IMR-90 (cell line): ENCODE measurements at regions not wholly inside any gene's neighbourhood (a gene's known extent, or its start where the extent isn't known, plus 50 kb on each side); places are given as distances from the start of the nearest gene placed in this dataset.

Source experiments
- ATAC-seq: fragments of 200-7000 bp; cut with Tn5 transposase; 2 replicates; pipeline ENCODE4 v1.9.1; 2020; ENCODE audit warnings: low read depth, mild to moderate bottlenecking, moderate library complexity
- BruUV-seq: library from RNA; stranded (reverse); fragments of 400-500 nt; replicated peaks from 2 replicates; lab custom pipeline; 2021; lab: Mats Ljungman, UMichigan
- CTCF ChIA-PET: fragments of 300-600 bp; formaldehyde crosslinking; extraction: SDS; loops from one replicate; lab custom pipeline; 2021; ENCODE audit warnings: antibody characterized with exemption; lab: Yijun Ruan, JAX
- POLR2A ChIA-PET: fragments of 300-600 bp; sonication (Branson Sonifier 250); formaldehyde crosslinking; loops from one replicate; lab custom pipeline; 2022; ENCODE audit warnings: antibody characterized with exemption; ENCODE audit not compliant: unreplicated experiment; lab: Charles Lee
- DNase-seq: peaks from one replicate; pipeline ENCODE4 v3.0.0; 2013
- H2AFZ ChIP-seq: replicated peaks from 2 replicates; pipeline ENCODE3; 2013; ENCODE audit warnings: low read length, mild to moderate bottlenecking; ENCODE audit not compliant: poor library complexity
- H2AK5ac ChIP-seq: 2 replicates; pipeline ENCODE4 v1.6.1; 2013; ENCODE audit warnings: low read depth, low read length, inconsistent platforms
- H2AK9ac ChIP-seq: replicated peaks from 2 replicates; pipeline ENCODE3; 2013; ENCODE audit warnings: mild to moderate bottlenecking, low read depth, low read length, moderate library complexity; ENCODE audit not compliant: poor library complexity
- H2BK120ac ChIP-seq: 2 replicates; pipeline ENCODE4 v1.6.1; 2013; ENCODE audit warnings: low read depth, low read length, inconsistent platforms
- H2BK15ac ChIP-seq: 3 replicates; pipeline ENCODE4 v1.6.1; 2013; ENCODE audit warnings: low read depth, low read length, inconsistent platforms
- H2BK20ac ChIP-seq: 2 replicates; pipeline ENCODE4 v1.6.1; 2013; ENCODE audit warnings: low read depth, mild to moderate bottlenecking, inconsistent platforms, low read length, moderate library complexity
- H2BK5ac ChIP-seq: 2 replicates; pipeline ENCODE4 v1.6.1; 2013; ENCODE audit warnings: mild to moderate bottlenecking, low read depth, low read length, inconsistent platforms; ENCODE audit not compliant: poor library complexity, severe bottlenecking
- H3K14ac ChIP-seq: replicated peaks from 2 replicates; pipeline ENCODE4 v1.6.1; 2013; ENCODE audit warnings: low read depth, low read length, inconsistent platforms
- H3K18ac ChIP-seq: 2 replicates; pipeline ENCODE4 v1.6.1; 2013; ENCODE audit warnings: low read depth, low read length, control low read depth
- H3K23ac ChIP-seq: 2 replicates; pipeline ENCODE4 v1.6.1; 2013; ENCODE audit warnings: low read depth, low read length, inconsistent platforms
- H3K27ac ChIP-seq: 2 replicates; pipeline ENCODE4 v1.5.1; 2013; ENCODE audit warnings: mild to moderate bottlenecking, control low read depth, low read length; ENCODE audit not compliant: insufficient read depth
- H3K27me3 ChIP-seq: 2 replicates; pipeline ENCODE4 v1.6.1; 2013; ENCODE audit warnings: low read length; ENCODE audit not compliant: control insufficient read depth, insufficient read depth
- H3K36me3 ChIP-seq: 2 replicates; pipeline ENCODE4 v1.6.1; 2013; ENCODE audit warnings: low read length, mixed read lengths; ENCODE audit not compliant: control insufficient read depth, insufficient read depth
- H3K4ac ChIP-seq: 2 replicates; pipeline ENCODE4 v1.6.1; 2013; ENCODE audit warnings: low read depth, low read length, inconsistent platforms
- H3K4me1 ChIP-seq: 2 replicates; pipeline ENCODE4 v1.6.1; 2013; ENCODE audit warnings: low read length, mixed read lengths; ENCODE audit not compliant: control insufficient read depth, insufficient read depth
- H3K4me2 ChIP-seq: 2 replicates; pipeline ENCODE4 v1.6.1; 2013; ENCODE audit warnings: low read depth, mild to moderate bottlenecking, control low read depth, low read length, moderate library complexity
- H3K4me3 ChIP-seq: 2 replicates; pipeline ENCODE4 v1.5.1; 2013; ENCODE audit warnings: low read depth, mild to moderate bottlenecking, control low read depth, low read length, moderate library complexity; ENCODE audit not compliant: insufficient read depth
- H3K56ac ChIP-seq: 2 replicates; pipeline ENCODE4 v1.6.1; 2013; ENCODE audit warnings: low read length, inconsistent platforms; ENCODE audit not compliant: insufficient read depth; ENCODE audit errors: extremely low read depth
- H3K79me1 ChIP-seq, 2 experiments: 2 replicates each; pipeline ENCODE4 v1.6.1; 2013; ENCODE audit warnings: low read length in 2 of 2, inconsistent platforms in 1 of 2, low read depth in 1 of 2
- H3K9ac ChIP-seq: 2 replicates; pipeline ENCODE4 v1.6.1; 2013; ENCODE audit warnings: low read depth, low read length, control low read depth
- H3K9me1 ChIP-seq: 2 replicates; pipeline ENCODE4 v1.6.1; 2013; ENCODE audit warnings: low read length, inconsistent platforms; ENCODE audit not compliant: insufficient read depth
- H3K9me3 ChIP-seq: 2 replicates; pipeline ENCODE4 v1.6.1; 2013; ENCODE audit warnings: low read length; ENCODE audit not compliant: control insufficient read depth, insufficient read depth
- H4K20me1 ChIP-seq: 2 replicates; pipeline ENCODE4 v1.6.1; 2013; ENCODE audit warnings: low read length, inconsistent platforms; ENCODE audit not compliant: insufficient read depth
- H4K5ac ChIP-seq: 2 replicates; pipeline ENCODE4 v1.6.1; 2013; ENCODE audit warnings: mild to moderate bottlenecking, low read depth, low read length, control low read depth
- H4K8ac ChIP-seq, 2 experiments: 2 replicates each; pipeline ENCODE4 v1.6.1; 2013; ENCODE audit warnings: low read depth in 2 of 2, low read length in 2 of 2, control low read depth in 1 of 2, inconsistent platforms in 1 of 2
- H4K91ac ChIP-seq: 2 replicates; pipeline ENCODE4 v1.6.1; 2013; ENCODE audit warnings: low read depth, low read length, inconsistent platforms; ENCODE audit not compliant: insufficient read depth
- BHLHE40 ChIP-seq: fragments of 150-350 bp; IDR thresholded peaks from 2 replicates; pipeline ENCODE4 v1.6.1; 2016; ENCODE audit warnings: mild to moderate bottlenecking, low read depth, low read length
- CHD1 ChIP-seq: IDR thresholded peaks from 2 replicates; pipeline ENCODE4 v1.6.1; 2012; ENCODE audit warnings: low read depth, low read length, improper control_type of control experiment
- FOS ChIP-seq: fragments of 150-350 bp; IDR thresholded peaks from 2 replicates; pipeline ENCODE4 v1.6.1; 2016; ENCODE audit warnings: low read depth, low read length
- MAZ ChIP-seq: IDR thresholded peaks from 2 replicates; pipeline ENCODE4 v1.6.1; 2012; ENCODE audit warnings: low read depth, mild to moderate bottlenecking, low read length, improper control_type of control experiment, moderate library complexity, borderline replicate concordance
- MXI1 ChIP-seq: IDR thresholded peaks from 2 replicates; pipeline ENCODE4 v1.6.1; 2012; ENCODE audit warnings: low read depth, mild to moderate bottlenecking, low read length, moderate library complexity, borderline replicate concordance
- RAD21 ChIP-seq: IDR thresholded peaks from 2 replicates; pipeline ENCODE4 v1.6.1; 2012; ENCODE audit warnings: low read length, improper control_type of control experiment
- RCOR1 ChIP-seq: IDR thresholded peaks from 2 replicates; pipeline ENCODE4 v1.6.1; 2012; ENCODE audit warnings: mild to moderate bottlenecking, low read length, improper control_type of control experiment; ENCODE audit not compliant: insufficient replicate concordance
- RFX5 ChIP-seq: IDR thresholded peaks from 2 replicates; pipeline ENCODE4 v1.8.0; 2012; ENCODE audit warnings: low read depth, mild to moderate bottlenecking, low read length, moderate library complexity
- SMC3 ChIP-seq: fragments of 150-350 bp; IDR thresholded peaks from 2 replicates; pipeline ENCODE4 v1.6.1; 2016; ENCODE audit warnings: low read depth, mild to moderate bottlenecking, antibody characterized with exemption, low read length, moderate library complexity
- WGBS, 2 experiments: methylation state at CpG; one replicate each; pipeline versions ENCODE4 v1.1.5 to v1.1.7; 2013; ENCODE audit warnings: missing lambda C conversion rate in 2 of 2; ENCODE audit not compliant: insufficient read length in 1 of 2; ENCODE audit errors: extremely low coverage in 2 of 2; 5-methylcytosine and 5-hydroxymethylcytosine counted together
- dilution Hi-C: fragments of 300-500 bp; cut with HindIII; formaldehyde crosslinking; loops from one replicate; pipeline ENCODE4 v1.14.3; 2018; ENCODE audit warnings: low sequenced_read_pairs; ENCODE audit not compliant: unreplicated experiment
- in situ Hi-C: fragments of 300-500 bp; cut with MboI; formaldehyde crosslinking; loops from 3 replicates; pipeline ENCODE4 v1.14.3; 2019; ENCODE audit warnings: low sequenced_read_pairs, inconsistent platforms, mixed read lengths
- intact Hi-C: fragments of 100-400 bp; cut with micrococcal nuclease; formaldehyde crosslinking; loops from 2 replicates; pipeline ENCODE4 v1.10.0; 2022
- TF ChIP-seq, protein P1 (sequence below): fragments of 150-350 bp; IDR thresholded peaks from 2 replicates; pipeline ENCODE4 v1.6.1; 2016; ENCODE audit warnings: low read depth, mild to moderate bottlenecking, low read length, moderate library complexity, borderline replicate concordance
- TF ChIP-seq, protein P2 (sequence below): conservative IDR thresholded peaks from 2 replicates; pipeline ENCODE4 v1.5.1; 2012; ENCODE audit warnings: mild to moderate bottlenecking, low read depth, low read length, improper control_type of control experiment

DNA sequence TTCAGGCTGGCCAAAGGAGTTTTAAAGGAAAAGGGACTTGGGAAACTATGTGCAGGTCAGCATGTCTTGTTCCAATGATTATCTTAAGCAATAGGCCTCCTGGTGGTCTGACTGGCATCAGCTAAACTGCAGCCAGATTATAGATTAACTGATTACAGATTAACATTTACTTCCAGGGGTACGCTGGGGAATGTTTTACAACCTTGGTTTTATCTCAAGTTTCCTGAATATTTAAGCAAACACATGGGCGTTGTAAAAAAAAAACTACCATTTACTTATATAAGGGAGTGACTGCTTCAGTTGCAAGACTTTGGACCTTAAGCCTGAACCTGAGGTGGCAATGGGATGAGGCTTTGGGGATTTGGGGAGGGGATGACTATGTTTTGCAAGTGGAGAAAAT lies 600.6 kb upstream of the B3GALT2 start:
- no peaks in the 10 kb centered on the region for H3K9me1 ChIP-seq
- no peaks in the 10 kb centered on the region for H3K4me1 ChIP-seq
- H4K8ac ChIP-seq = no peak overlapping the region
- no peak overlapping the region for H3K18ac ChIP-seq
- ChIA-PET POLR2A (interaction anchor here (0.5 kb wide), 1 partner anchor 612 kb away, joined by 3 read pairs; no protein-coding TSS in a partner anchor), CTCF (interaction anchor here (0.6 kb wide), 1 partner anchor 198 kb away, joined by 3 read pairs; no protein-coding TSS in a partner anchor)
- intact Hi-C loops = no loop called here
- H4K20me1 ChIP-seq = no peaks in the 10 kb centered on the region
- no TSS peak for BruUV-seq
- no peak overlapping the region for H2BK5ac ChIP-seq
- in situ Hi-C loops = no loop called here
- no peak overlapping the region for H3K23ac ChIP-seq
- dilution Hi-C loops = no loop called here
- no peak overlapping the region for H3K56ac ChIP-seq
- H3K9me3 ChIP-seq = no peaks in the 10 kb centered on the region
- no peak overlapping the region for H4K5ac ChIP-seq
- no peak for DNase-seq
- no peak overlapping the region for H2BK15ac ChIP-seq
- no peak for ATAC-seq
- no peak overlapping the region for H4K91ac ChIP-seq
- TF ChIP-seq SMC3 (no peak), FOS (no peak), CHD1 (no peak), BHLHE40 (no peak), MAZ (no peak), RCOR1 (no peak), RFX5 (no peak), MXI1 (no peak), RAD21 (no peak)
- TF ChIP-seq, protein P1, sequence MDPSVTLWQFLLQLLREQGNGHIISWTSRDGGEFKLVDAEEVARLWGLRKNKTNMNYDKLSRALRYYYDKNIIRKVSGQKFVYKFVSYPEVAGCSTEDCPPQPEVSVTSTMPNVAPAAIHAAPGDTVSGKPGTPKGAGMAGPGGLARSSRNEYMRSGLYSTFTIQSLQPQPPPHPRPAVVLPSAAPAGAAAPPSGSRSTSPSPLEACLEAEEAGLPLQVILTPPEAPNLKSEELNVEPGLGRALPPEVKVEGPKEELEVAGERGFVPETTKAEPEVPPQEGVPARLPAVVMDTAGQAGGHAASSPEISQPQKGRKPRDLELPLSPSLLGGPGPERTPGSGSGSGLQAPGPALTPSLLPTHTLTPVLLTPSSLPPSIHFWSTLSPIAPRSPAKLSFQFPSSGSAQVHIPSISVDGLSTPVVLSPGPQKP = no peak
- TF ChIP-seq, protein P2, sequence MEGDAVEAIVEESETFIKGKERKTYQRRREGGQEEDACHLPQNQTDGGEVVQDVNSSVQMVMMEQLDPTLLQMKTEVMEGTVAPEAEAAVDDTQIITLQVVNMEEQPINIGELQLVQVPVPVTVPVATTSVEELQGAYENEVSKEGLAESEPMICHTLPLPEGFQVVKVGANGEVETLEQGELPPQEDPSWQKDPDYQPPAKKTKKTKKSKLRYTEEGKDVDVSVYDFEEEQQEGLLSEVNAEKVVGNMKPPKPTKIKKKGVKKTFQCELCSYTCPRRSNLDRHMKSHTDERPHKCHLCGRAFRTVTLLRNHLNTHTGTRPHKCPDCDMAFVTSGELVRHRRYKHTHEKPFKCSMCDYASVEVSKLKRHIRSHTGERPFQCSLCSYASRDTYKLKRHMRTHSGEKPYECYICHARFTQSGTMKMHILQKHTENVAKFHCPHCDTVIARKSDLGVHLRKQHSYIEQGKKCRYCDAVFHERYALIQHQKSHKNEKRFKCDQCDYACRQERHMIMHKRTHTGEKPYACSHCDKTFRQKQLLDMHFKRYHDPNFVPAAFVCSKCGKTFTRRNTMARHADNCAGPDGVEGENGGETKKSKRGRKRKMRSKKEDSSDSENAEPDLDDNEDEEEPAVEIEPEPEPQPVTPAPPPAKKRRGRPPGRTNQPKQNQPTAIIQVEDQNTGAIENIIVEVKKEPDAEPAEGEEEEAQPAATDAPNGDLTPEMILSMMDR = no peak
- no peak overlapping the region for H3K4ac ChIP-seq
- no peak overlapping the region for H2AFZ ChIP-seq
- H3K27ac ChIP-seq = no peak overlapping the region
- H3K79me1 ChIP-seq = no peaks in the 10 kb centered on the region
- H3K14ac ChIP-seq = no peak overlapping the region
- no peak overlapping the region for H2AK9ac ChIP-seq
- H2BK20ac ChIP-seq = no peak overlapping the region
- no CpG with 5 or more reads among the region's 2 CpGs for WGBS, 2 experiments
- no peak overlapping the region for H3K4me3 ChIP-seq
- H2BK120ac ChIP-seq = no peak overlapping the region
- no peak overlapping the region for H3K9ac ChIP-seq
- H3K36me3 ChIP-seq = no peaks in the 10 kb centered on the region
- H2AK5ac ChIP-seq = no peak overlapping the region
- H3K4me2 ChIP-seq = no peak overlapping the region
- no peaks in the 10 kb centered on the region for H3K27me3 ChIP-seq
